G401.6 (cell line): ENCODE measurements at regions not wholly inside any gene's neighbourhood (a gene's known extent, or its start where the extent isn't known, plus 50 kb on each side); places are given as distances from the start of the nearest gene placed in this dataset.
"Not testable (repeated sequence)": the region's sequence is repeated elsewhere in the genome, so short reads cannot be mapped to it uniquely, and the experiment has no call there.

Experiments
- FAIRE-seq: peaks from 2 replicates; lab custom pipeline; 2012; peaks lifted over from hg19 to GRCh38; lab: Jason Lieb, UNC

GRCh38 chr14:59123531-59123930 lies 64.9 kb upstream of the DAAM1 start:
- no peak for FAIRE-seq

GRCh38 chr14:59123975-59124374 lies 64.5 kb upstream of the DAAM1 start:
- FAIRE-seq, result no peak

DNA sequence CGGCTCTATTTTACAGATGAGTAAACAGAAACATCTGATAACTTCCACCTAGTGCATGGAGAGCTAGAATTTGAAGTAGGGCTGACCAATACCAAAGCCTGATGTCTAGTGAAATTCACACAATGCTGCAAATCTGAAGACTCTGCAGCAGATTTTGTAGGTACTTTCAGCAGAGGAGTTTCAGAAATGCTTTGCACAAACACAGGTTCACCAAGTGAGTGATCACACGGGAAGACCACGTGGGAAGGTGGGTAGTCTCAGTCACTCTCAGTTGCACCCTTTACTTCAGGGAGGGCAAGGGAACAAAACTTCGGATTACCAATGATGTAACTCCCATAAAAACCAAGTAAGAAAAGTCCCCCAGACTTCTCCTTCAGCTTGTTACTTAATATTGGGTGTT lies 63.3 kb upstream of the DAAM1 start:
- no peak for FAIRE-seq

DNA sequence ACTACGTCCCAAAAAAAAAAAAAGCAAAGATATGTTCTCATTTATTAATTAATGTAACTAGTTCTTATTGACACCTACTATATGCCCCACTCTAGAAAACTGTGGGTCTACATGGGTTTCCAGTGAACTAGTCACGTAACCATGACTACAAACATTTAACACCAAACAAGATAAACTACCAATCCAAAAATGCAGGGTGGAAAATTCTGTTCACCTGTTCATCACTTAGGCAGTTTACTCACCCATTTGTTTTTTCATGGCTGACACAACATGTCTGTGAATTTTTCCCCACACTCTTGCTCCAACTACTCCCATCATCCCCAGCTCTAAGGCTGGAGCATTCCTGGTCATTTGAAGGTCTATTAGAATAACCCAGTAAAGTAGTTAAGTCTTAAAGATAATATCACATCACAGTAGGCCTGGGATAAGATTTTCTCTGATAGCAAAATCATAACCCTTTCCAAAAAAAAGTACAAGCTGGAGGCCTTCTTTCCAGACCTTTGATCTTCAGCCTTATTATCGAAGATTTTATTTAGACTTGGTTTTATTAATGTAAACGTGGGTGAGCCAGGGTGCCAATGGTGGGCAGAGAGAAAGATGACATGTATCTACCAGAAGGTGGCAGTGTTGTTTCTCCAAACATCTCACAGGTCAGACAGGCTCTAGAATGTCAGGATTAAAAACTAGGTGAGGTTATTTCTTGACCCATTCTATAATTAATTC lies 61.6 kb upstream of the DAAM1 start:
- peak; percentile 91 for FAIRE-seq

DNA sequence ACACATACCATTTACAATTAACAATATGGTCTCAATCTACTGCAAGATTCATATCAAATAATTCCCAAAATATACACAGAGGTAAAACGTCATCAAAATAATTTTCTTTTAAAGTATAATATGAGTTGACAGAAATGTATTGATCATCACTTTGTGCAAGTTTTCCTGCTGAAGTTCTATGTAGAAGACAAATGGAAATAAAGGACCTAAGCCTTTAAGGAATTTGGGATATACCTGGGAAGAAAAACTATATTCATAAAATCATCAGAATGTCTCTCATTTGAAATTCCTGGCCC lies 61.1 kb upstream of the DAAM1 start:
- no peak for FAIRE-seq

DNA sequence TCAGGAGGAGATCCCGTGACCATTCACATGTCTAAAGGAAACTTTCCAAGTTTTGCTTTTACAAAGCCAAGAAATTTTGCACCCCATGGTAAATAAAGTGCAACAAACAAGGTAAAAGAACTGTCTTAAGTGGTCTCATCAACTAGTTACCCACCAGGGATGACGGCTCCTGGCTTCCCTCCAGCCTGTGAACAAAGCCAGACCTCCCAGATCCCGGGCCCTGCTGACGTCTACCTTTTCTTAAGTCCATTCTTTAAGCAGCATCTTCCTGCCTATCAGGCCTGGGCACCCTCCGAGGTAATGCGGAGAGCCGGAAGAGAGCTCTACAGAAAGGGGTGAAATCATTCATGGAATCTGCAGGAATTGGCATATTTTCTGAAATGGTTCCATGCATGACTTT lies 58.0 kb upstream of the DAAM1 start:
- FAIRE-seq, result no peak

DNA sequence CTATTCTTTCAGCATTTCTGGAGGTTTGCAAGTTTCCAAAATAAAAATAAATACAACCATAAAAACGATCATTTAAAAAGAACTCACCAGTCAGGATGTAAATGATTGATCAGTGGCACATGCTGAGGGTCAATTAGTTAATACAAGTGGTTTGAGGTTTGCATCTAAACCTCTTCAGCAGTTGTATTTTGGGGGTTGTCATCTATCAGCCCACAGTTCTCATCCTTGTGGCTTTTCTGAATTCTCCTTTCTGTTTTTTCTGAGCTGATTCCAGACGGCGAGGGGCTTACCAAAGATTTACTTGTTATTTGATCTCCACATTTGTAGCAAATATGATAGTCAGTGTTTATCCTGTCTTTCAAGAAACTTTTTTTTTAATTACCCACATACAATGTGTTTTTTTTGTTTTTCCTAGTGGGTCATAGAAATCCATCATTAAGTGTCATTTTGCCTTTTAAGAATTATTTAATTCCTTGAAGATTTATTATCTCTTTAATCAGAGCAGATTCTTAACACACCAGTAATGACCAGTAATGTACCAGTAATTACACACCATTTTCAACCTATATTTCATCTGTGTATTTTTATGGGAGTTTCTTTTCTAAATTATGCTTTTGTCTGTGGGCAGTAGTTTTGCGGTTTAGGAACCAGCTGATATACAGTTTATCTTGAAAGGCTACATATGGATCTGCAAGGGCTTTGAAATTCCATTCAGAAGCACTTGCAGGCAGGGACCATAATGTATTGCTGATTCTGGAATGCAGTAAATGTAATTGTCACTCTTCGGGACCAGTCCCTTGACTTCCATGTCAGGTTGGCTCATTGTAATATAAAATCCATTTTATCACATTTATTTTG lies 56.3 kb upstream of the DAAM1 start:
- no peak for FAIRE-seq

DNA sequence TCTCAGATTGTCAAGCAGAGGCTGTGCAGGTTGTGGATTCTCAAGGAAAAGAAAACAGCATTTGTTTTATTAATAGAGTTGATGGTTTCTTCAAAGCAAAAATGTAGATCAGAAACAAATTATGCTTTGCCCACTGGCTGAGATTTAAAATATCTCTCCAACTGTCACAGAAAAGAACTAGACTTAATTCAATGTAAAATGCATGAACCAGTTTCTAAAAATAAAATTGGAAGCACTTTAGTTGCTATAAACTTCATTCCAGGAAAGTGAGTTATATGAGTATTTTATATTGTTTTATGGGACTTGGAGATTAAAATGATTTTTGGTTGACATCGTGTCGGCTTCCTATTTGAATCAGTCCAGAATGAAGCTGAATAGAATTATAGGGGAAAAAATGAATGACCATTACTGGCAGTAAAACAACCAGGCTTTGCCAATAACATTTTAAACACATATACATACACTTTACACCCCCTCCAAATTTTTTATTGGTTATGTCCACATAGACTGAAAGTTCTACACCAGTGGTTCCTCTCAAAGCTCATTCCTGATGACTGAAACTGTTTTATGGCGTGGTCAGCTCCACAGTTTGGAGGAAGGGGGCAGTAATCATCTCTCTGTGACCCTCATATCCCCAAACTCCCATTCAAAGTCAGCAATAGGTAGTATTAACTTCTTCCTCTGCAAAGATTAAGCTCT lies 55.5 kb upstream of the DAAM1 start:
- FAIRE-seq, result no peak

DNA sequence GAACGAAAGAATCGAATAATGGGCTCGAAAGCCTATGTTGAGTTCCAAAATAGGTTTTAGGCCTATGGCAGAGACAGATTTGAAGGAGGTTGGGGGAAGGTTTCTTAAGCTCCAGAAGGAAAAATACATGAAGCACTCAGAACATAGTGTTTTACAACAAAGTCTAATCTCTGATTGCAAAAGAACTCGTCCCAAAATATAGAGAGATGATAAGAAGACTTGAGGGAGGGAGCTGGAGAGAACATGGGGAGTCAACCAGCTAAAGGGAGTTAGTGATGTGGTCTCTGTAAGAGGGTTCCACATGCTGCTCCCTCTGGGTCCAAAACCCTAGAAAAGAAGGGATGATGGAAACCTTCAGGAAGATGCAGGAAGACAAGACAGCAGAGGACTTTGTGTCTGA lies 54.8 kb upstream of the DAAM1 start:
- no peak for FAIRE-seq

GRCh38 chr14:59134307-59134706 lies 54.2 kb upstream of the DAAM1 start:
- FAIRE-seq, result no peak

- FAIRE-seq, result no peak
Observed at GRCh38 chr14:59137256-59137655, 51.2 kb upstream of the DAAM1 start.

- not testable (repeated sequence) for FAIRE-seq
Observed at GRCh38 chr14:59138576-59138975, 49.9 kb upstream of the DAAM1 start.
